ENCODE measurements at regions not wholly inside any gene's neighbourhood (a gene's known extent, or its start where the extent isn't known, plus 50 kb on each side); places are given as distances from the start of the nearest gene placed in this dataset.

DNA sequence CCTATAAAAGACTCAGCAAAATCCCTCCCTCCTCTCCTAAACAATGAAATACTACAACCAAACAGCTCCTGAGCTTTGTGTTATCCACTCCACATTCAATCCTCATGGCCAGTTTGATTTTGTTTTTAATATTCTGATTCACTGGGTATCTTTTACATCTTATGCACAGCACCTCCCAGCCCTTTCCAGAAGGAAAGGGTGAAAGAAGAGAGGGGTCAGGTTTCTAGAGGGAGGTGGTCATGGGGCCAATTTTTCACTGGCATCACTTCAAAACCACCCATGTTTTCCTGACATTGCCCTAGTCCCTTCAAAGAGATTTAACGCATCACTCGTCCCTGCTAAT, 315.6 kb downstream of the LPIN1 start:
- no peak for DNase-seq

GRCh38 chr2:12063210-12063609, 316.8 kb downstream of the LPIN1 start:
- DNase-seq: no peak

DNA sequence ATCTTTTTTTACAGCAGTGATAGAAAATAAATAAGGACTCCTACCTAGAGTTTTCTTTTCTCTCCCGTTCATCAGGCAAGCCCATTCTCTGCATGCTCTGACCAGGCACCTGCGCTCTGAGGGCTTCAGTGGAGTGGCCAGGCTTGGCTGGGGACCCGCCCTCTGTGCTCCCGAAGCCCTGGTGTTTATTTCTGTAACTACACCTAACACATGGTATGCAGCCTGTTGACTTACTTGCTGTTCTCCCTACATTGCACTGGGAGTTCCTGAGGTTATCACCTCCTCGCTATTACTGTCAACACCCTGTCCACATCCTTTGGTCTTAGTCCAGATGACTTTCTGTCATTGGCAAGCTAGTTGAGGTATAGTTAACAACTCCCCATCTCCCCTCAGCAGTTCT, 317.7 kb downstream of the LPIN1 start:
- no peak for DNase-seq

DNA sequence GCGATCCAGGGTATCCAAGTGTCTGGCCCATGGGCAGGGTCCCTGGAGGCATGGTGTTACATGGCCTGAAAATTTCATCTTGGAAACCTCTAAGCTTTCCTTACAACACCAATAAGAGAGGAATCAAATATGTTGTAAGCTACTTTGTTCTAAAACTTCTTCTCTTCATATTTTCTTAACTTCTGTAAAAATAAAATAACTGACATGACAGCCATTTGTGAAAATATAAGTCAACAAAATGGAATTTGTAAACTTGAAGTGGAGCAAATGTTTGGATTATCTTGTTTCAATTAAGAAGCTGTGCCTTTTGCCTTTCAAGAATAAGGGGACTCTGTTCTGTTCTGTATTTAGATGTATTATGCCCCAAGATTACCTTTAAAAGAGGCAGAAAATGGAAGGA, 319.7 kb downstream of the LPIN1 start:
- no peak for DNase-seq

DNA sequence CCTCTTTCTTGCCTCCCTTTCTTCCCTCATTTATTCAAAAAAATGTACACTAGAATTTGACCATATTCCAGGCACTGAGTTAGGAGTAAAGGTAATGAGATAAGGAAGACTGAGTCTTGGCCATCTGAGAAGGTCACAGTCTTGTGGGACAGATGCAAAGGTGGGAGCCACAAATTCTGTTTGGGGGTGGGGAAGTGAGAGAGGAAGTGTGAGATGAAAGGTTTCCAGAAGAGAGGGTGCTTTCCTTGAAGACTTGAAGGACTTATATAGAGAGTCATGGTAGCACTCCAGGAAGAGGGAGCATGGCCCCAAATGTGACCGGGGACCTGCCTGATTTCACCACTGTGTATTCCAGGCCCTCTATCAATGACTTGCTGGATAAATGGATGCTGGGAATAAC, 320.6 kb downstream of the LPIN1 start:
- no peak for DNase-seq

- DNase-seq: no peak
Measured at GRCh38 chr2:12068796-12069538, 322.5 kb downstream of the LPIN1 start.

DNA sequence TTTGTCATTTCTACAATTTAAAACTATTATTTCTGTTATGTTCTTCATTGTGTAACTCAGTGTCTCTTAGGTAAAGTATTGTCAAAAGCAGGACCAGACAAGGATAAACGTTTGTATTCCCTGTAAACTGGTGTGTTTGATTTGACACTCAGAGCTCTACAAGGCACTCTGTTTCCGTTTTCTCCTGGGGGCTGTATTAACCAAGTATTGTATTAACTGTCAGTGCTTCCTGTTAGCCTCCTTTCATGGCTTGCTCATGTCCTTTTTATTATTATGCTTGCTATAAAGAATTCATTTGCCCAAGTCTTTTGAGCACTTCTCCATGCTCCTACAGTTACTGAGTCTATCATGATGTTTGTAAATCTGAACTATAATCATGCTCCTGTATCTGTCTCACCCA, 323.7 kb downstream of the LPIN1 start:
- DNase-seq: no peak

- no peak for DNase-seq
Measured at GRCh38 chr2:12070581-12070980, 324.1 kb downstream of the LPIN1 start.

GRCh38 chr2:12071318-12071717, 324.9 kb downstream of the LPIN1 start:
- DNase-seq: no peak

DNA sequence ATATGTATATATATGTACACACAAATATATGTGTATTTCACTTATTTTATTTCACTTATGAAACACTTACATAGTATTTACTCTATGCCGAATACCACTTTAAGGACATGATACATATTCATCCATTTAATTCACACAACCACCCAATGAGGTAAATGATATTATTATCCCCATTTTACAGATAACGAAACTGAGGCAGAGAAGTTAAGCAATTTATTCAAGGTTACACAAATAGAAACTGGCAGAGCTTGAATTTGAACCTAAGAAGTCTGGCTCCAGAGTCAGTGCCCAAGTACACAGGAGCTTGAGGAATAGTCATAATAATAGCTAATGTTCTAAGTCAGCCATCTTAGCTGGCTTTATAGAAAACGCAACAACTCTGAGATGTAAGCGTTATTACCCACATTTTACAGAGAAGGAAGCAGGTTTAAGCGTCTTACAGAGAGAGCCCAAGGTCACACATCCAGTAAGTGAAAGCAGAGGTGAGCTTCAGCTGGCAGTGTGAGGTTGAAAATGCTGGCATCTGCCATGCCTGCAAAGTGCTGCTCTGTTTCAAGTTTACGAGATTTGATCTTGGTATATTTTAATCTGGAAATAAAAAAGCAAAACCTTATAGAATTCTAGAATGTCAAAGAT, 326.9 kb downstream of the LPIN1 start:
- DNase-seq: no peak

DNA sequence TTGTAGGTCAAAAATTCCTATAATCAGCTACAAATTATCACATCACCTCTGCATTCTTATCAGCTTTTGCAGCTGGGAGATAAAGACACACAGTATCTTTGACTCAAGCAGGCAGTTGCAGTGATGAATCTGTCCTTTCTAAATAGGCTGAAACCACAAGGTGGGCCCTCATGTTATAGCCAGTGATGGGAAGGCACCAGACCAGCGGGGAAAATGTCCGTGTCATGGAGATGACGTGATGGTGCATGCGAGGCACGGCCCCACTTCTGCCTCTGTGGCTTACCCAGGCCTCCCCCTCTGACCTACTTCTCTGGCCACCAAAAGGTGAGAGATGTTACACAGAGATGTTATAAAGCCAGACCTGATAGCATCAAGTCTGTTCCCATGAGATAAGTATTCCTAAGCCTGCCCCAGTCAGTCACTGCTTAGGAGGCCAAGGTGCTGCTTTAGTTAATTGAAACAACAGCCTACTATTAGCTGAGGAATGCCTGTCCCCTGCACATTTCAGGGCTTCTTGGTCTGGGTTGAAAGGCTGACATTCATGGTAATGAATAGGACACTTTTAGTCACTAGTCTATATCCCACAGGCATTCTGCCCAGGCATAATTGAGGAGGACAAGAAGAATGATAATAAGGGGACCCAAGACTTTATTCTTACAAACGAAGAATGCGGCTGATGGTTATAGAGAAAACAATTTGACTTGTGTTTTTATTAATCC, 327.9 kb downstream of the LPIN1 start:
- DNase-seq: no peak

DNA sequence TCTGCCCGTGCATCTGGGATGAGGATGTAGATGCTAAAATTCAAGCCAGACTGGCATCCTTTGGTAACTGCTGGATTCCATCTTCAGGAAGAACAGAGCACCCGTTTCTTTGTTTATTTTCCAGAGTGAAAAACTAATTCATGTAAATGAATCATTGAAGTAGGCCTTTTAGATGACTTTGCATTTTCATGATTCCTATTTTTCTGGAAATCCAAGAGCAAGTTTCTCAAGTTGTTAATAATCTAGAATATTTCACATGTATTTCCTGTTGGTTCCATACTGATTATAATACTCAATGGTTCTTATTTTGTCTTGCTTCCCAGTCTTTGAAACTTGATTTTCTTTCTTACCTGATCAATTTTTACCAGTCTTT, 328.4 kb downstream of the LPIN1 start:
- DNase-seq: no peak

DNA sequence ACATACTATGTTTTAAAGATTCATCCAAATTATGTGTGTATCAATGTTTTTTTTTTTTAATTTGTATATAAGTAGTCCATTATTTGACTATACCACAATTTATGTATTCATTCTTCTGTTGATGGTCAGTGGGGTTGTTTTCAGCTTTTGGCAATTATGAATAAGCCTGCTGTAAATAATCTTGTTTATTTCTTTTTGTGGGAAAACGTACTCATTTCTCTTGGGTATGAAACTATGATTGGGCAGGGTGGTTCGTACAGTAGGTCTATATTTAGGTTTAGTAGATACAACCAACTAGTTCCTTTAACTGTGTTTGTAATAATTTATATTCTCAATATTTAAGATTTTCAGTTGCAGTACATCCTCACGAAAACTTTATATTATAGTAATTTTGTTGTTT, 329.2 kb downstream of the LPIN1 start:
- no peak for DNase-seq

GRCh38 chr2:12076810-12077209, 330.4 kb downstream of the LPIN1 start:
- DNase-seq: peak; percentile 4

- DNase-seq: no peak
Measured at GRCh38 chr2:12080360-12080759, 333.9 kb downstream of the LPIN1 start.

DNA sequence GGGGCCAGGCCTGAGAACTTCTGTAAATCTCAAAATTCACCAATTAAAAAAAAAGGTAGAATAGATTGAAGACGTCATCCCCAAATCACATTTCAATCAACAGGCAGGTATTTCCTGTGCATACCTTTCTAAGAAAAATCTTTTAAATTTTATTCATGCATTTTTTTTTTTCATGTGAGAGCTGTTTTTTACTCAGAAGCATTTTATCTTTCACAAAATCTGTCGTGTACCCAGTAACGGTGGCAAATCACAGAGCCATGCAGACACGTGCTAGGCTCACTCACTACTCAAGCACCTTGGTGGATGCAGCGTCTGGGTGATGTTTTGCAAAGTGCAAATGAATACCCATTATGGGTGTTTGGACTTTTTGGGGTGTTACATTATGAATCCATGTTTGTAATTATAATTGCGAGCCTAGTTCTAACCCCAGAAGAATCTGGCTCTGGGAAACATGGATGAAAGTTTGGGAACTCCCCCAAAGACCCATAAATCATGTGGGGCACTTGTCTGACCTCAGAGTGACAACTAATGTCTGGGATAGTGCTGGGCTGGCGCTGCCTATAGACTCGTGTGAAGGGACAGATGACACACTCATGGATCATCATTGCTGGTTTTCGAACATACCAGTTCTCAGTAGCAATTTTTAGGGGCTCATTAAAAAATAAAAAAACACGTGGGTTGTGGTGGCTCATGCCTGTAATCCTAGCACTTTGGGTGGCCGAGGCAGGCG, 335.2 kb downstream of the LPIN1 start:
- no peak for DNase-seq

- DNase-seq: no peak
Measured at GRCh38 chr2:12083081-12083581, 336.7 kb downstream of the LPIN1 start.

DNA sequence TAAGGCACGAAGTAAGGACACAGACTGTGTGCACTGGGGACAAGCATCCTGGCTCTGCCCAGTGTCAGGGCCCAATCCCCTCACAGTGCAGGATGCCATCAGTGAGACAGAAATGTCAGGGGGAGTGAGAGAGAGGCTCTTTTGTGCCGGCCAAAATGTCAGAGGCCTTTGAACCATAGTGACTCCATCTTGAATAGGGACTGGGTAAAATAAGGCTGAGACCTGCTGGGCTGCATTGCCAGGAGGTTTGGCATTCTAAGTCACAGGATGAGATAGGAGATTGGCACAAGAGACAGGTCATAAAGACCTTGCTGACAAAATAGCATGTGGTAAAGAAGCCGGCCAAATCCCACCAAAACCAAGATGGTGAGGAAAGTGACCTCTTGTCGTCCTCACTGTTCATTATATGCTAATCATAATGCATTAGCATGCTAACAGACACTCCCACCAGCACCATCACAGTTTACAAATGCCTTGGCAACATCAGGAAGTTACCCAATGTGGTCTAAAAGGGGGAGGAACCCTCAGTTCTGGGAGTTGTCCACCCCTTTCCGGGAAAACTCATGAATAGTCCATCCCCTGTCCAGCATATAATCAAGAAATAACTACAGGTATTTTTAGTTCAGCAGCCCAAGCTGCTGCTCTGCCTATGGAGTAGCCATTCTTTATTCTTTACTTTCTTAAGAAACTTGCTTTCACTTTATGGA, 337.4 kb downstream of the LPIN1 start:
- no peak for DNase-seq

DNA sequence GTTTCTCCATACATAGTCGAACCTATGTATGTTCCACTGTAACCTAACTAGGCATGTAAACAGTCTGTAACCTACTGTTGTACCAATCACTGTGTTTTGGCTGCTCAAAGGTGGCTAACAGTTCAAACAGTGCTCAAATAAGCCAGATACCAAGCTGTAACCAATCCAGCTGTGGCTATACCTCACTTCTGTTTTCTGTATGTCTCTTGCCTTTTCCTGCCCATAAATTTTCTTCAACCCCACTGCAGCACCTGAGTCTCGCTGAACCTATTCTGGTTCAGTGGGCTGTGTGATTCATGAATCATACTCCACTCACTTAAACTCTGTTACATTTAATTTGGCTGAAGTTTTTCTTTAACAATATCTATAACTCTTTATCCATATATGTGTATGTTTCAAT, 340.7 kb downstream of the LPIN1 start:
- no peak for DNase-seq

- no peak for DNase-seq
Measured at GRCh38 chr2:12087671-12088380, 341.4 kb downstream of the LPIN1 start.

DNA sequence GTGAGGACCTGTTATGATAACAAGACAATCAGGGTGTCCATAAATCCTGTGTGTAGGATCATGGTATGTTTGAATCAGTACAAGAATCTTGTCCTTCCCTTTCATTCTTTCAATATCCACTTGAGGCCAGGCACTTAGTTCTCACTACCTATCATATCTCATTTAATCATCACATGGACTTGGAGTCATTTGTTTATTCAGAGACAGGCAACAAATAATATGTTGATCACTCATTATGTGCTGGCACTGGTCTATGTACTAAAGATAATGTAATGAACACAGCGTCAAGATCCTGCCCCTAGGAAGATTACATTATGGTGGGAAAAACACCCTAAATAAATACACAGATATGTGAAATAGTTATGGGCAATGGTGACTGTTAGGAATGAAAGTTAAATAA, 342.6 kb downstream of the LPIN1 start:
- no peak for DNase-seq

DNA sequence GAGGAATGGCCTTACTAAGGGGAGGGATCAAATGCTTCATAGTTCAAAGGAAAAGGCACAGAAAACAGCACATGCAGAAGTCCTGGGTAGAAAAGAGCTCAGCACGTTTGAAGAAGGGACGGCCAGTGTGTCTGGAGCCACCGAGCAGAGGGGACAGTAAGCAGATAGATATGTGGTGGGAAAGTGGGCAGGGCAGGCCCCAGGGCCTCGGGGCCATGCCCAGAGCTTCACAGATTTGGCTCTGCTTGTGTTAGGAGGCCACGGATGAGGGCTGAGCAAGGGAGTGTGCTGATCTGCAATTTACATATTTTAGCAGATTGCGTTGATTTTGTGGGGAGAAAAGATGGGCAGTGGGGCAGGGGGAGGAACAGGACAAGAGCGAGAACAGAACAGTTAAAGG, 343.1 kb downstream of the LPIN1 start:
- DNase-seq: no peak

All from NCI-H1436 treated with DMSO at 0.1 percent for 48 hours (cell line).